Ureter (tissue), 1 donor: ENCODE measurements at regions not wholly inside any gene's neighbourhood (a gene's known extent, or its start where the extent isn't known, plus 50 kb on each side); places are given as distances from the start of the nearest gene placed in this dataset.

Experiments used
- DNase-seq: peaks from one replicate; pipeline ENCODE4 v3.0.0-alpha.2; 2020; ENCODE audit warnings: low spot score
- donor health status: DM: yes; HTN: yes; CAD: no.

GRCh38 chr6:87851674-87852299 lies 149.8 kb upstream of the AKIRIN2 start:
- DNase-seq: no peak

- peak; percentile 69 for DNase-seq
These were observed 146.6 kb upstream of the AKIRIN2 start for GRCh38 chr6:87848616-87849015.

GRCh38 chr6:87847830-87848210 lies 145.8 kb upstream of the AKIRIN2 start:
- DNase-seq: no peak

- DNase-seq: no peak
These were observed 145.2 kb upstream of the AKIRIN2 start for GRCh38 chr6:87847135-87847829.

- DNase-seq: no peak
These were observed 144.4 kb upstream of the AKIRIN2 start for GRCh38 chr6:87846434-87846833.

- DNase-seq: no peak
These were observed 138.3 kb upstream of the AKIRIN2 start for GRCh38 chr6:87840324-87840723.

- DNase-seq: no peak
These were observed 135.8 kb upstream of the AKIRIN2 start for GRCh38 chr6:87837876-87838275.

GRCh38 chr6:87837444-87837843 lies 135.4 kb upstream of the AKIRIN2 start:
- no peak for DNase-seq

- no peak for DNase-seq
These were observed 130.2 kb upstream of the AKIRIN2 start for GRCh38 chr6:87832025-87832825.

GRCh38 chr6:87830907-87831306 lies 128.9 kb upstream of the AKIRIN2 start:
- DNase-seq: no peak

GRCh38 chr6:87829622-87830121 lies 127.6 kb upstream of the AKIRIN2 start:
- no peak for DNase-seq

GRCh38 chr6:87828044-87828443 lies 126.0 kb upstream of the AKIRIN2 start:
- DNase-seq: no peak

GRCh38 chr6:87827346-87827745 lies 125.3 kb upstream of the AKIRIN2 start:
- no peak for DNase-seq

GRCh38 chr6:87826424-87826823 lies 124.4 kb upstream of the AKIRIN2 start:
- no peak for DNase-seq

GRCh38 chr6:87825821-87826221 lies 123.8 kb upstream of the AKIRIN2 start:
- DNase-seq: no peak

- DNase-seq: no peak
These were observed 123.0 kb upstream of the AKIRIN2 start for GRCh38 chr6:87824958-87825491.

- DNase-seq: no peak
These were observed 120.0 kb upstream of the AKIRIN2 start for GRCh38 chr6:87822011-87822410.

GRCh38 chr6:87820343-87820984 lies 118.4 kb upstream of the AKIRIN2 start:
- DNase-seq: no peak

- DNase-seq: no peak
These were observed 115.2 kb upstream of the AKIRIN2 start for GRCh38 chr6:87817183-87817582.

- DNase-seq: no peak
These were observed 113.4 kb upstream of the AKIRIN2 start for GRCh38 chr6:87815449-87815848.

GRCh38 chr6:87808005-87808757 lies 106.1 kb upstream of the AKIRIN2 start:
- no peak for DNase-seq
